ENCODE measurements at regions not wholly inside any gene's neighbourhood (a gene's known extent, or its start where the extent isn't known, plus 50 kb on each side); places are given as distances from the start of the nearest gene placed in this dataset.
A peak's percentile ranks its signal among the peaks of the same experiment; 100 is the strongest.

- H3K36me3 ChIP-seq (ENCODE audit: control insufficient read depth, insufficient read depth, low read length): no peaks in the 10 kb centered on the region
- no peak overlapping the region for H3K9ac ChIP-seq (ENCODE audit: insufficient read depth in 1 of 2, low read depth in 2 of 2, low read length in 2 of 2)
- DNase-seq (ENCODE audit: extremely low read depth in 1 of 4, low spot score in 3 of 4) (no peak), ATAC-seq (no peak), FAIRE-seq (no peak)
- 0 out of 2 replicates have a peak overlapping the region, but pooled peaks have one; percentile 7 for H2AFZ ChIP-seq (ENCODE audit: low read depth, low read length)
- H4K20me1 ChIP-seq (replicated peaks; ENCODE audit: control insufficient read depth, insufficient read depth, low read length): no peaks in the 10 kb centered on the region
- no peak overlapping the region for H3K4me2 ChIP-seq (ENCODE audit: insufficient read depth, low read length)
- intact Hi-C loops (cut with micrococcal nuclease): no loop called here
- 21% methylated on average over 4 of the region's 4 CpGs for WGBS (ENCODE audit: insufficient coverage, low coverage, missing lambda C conversion rate)
- H3K27me3 ChIP-seq (ENCODE audit: control insufficient read depth in 2 of 2, insufficient read depth in 2 of 2, low read length in 2 of 2): no peaks in the 10 kb centered on the region
- H3K4me3 ChIP-seq: no peak overlapping the region
- no peaks in the 10 kb centered on the region for H3K79me2 ChIP-seq (ENCODE audit: control insufficient read depth, insufficient read depth, low read length)
- POLR2A ChIA-PET: interaction anchor here (1.2 kb wide), 1 partner anchor 314 kb away, joined by 3 read pairs; no protein-coding TSS in a partner anchor
- H3K9me1 ChIP-seq (ENCODE audit: control insufficient read depth, insufficient read depth, low read length): no peaks in the 10 kb centered on the region
- peak; percentile 99 for TF ChIP-seq MAFK (IDR thresholded peaks at IDR 0.05; ENCODE audit: low read length)
- TF ChIP-seq C11orf30 (IDR thresholded peaks at IDR 0.05; ENCODE audit: low read depth): peak; percentile 90
- TF ChIP-seq MAFF (IDR thresholded peaks at IDR 0.05; ENCODE audit: low read length): peak; percentile 98
- no peak for TF ChIP-seq USF1 (CRISPR knock-in tag; IDR thresholded peaks at IDR 0.05)
- peak; percentile 93 for TF ChIP-seq MAFG (tag; conservative IDR thresholded peaks at IDR 0.05)
- TF ChIP-seq ZNF316 (IDR thresholded peaks at IDR 0.05): peak; percentile 95
- H3K27ac ChIP-seq (ENCODE audit: extremely low read depth, low read depth, low read length): no peak overlapping the region
- no TSS peak for BruUV-seq (replicated peaks)
- H3K9me3 ChIP-seq (replicated peaks; ENCODE audit: control insufficient read depth, insufficient read depth, low read depth, low read length): no peaks in the 10 kb centered on the region
- H3K4me1 ChIP-seq (replicated peaks in 1 of 2; ENCODE audit: control insufficient read depth in 2 of 2, insufficient read depth in 2 of 2, low read length in 2 of 2): no peaks in the 10 kb centered on the region
- in situ Hi-C loops (cut with MboI): no loop called here
- CTCF ChIA-PET (ENCODE audit: low intra/inter-chr PET ratio): no interaction called here
Measured at GRCh38 chr6:119661078-119661477, 311.5 kb upstream of the MAN1A1 start.

GRCh38 chr6:119658917-119659316 is 309.4 kb upstream of the MAN1A1 start:
- no peaks in the 10 kb centered on the region for H3K27me3 ChIP-seq (ENCODE audit: control insufficient read depth in 2 of 2, insufficient read depth in 2 of 2, low read length in 2 of 2)
- no peak overlapping the region for H3K4me3 ChIP-seq
- intact Hi-C loops (cut with micrococcal nuclease) (no loop called here), in situ Hi-C loops (cut with MboI) (no loop called here)
- H3K79me2 ChIP-seq (ENCODE audit: control insufficient read depth, insufficient read depth, low read length): no peaks in the 10 kb centered on the region
- POLR2A ChIA-PET: no interaction called here
- FAIRE-seq (no peak), DNase-seq (ENCODE audit: extremely low read depth in 1 of 4, low spot score in 3 of 4) (no peak), ATAC-seq (no peak)
- H3K4me2 ChIP-seq (ENCODE audit: insufficient read depth, low read length): no peak overlapping the region
- no peak overlapping the region for H3K27ac ChIP-seq (ENCODE audit: extremely low read depth, low read depth, low read length)
- no peaks in the 10 kb centered on the region for H4K20me1 ChIP-seq (replicated peaks; ENCODE audit: control insufficient read depth, insufficient read depth, low read length)
- TF ChIP-seq CGGBP1 (CRISPR knock-in tag; IDR thresholded peaks at IDR 0.05): no peak
- no peak for TF ChIP-seq OTX1 (CRISPR knock-in tag; IDR thresholded peaks at IDR 0.05)
- no peak for TF ChIP-seq CLOCK (CRISPR knock-in tag; IDR thresholded peaks at IDR 0.05; ENCODE audit: borderline replicate concordance)
- TF ChIP-seq ZNF133 (CRISPR knock-in tag; IDR thresholded peaks at IDR 0.05): no peak
- BruUV-seq (replicated peaks): no TSS peak
- H3K9me3 ChIP-seq (replicated peaks; ENCODE audit: control insufficient read depth, insufficient read depth, low read depth, low read length): no peaks in the 10 kb centered on the region
- H3K4me1 ChIP-seq (replicated peaks in 1 of 2; ENCODE audit: control insufficient read depth in 2 of 2, insufficient read depth in 2 of 2, low read length in 2 of 2): no peaks in the 10 kb centered on the region
- H3K36me3 ChIP-seq (ENCODE audit: control insufficient read depth, insufficient read depth, low read length): no peaks in the 10 kb centered on the region
- CTCF ChIA-PET (ENCODE audit: low intra/inter-chr PET ratio): no interaction called here
- no peak overlapping the region for H2AFZ ChIP-seq (ENCODE audit: low read depth, low read length)
- H3K9me1 ChIP-seq (ENCODE audit: control insufficient read depth, insufficient read depth, low read length): no peaks in the 10 kb centered on the region
- no peak overlapping the region for H3K9ac ChIP-seq (ENCODE audit: insufficient read depth in 1 of 2, low read depth in 2 of 2, low read length in 2 of 2)
